Esophagus (tissue), 2 donors: ENCODE measurements at regions not wholly inside any gene's neighbourhood (a gene's known extent, or its start where the extent isn't known, plus 50 kb on each side); places are given as distances from the start of the nearest gene placed in this dataset.

ENCODE experiments used
- H3K27ac ChIP-seq, 2 donors: one replicate each; pipeline ENCODE4 v1.5.1; 2013; ENCODE audit warnings: low read depth in 2 of 2, mild to moderate bottlenecking in 2 of 2, inconsistent platforms in 1 of 2, low read length in 1 of 2, moderate library complexity in 1 of 2
- H3K27me3 ChIP-seq, 2 donors: one replicate each; pipeline ENCODE4 v1.6.1; 2013; ENCODE audit warnings: low read length in 2 of 2, control low read depth in 1 of 2, mild to moderate bottlenecking in 1 of 2; ENCODE audit not compliant: insufficient read depth in 2 of 2, control insufficient read depth in 1 of 2
- H3K36me3 ChIP-seq, 2 donors: one replicate each; pipeline ENCODE4 v1.6.1; 2013; ENCODE audit warnings: low read length in 1 of 2; ENCODE audit not compliant: control insufficient read depth in 2 of 2, insufficient read depth in 2 of 2
- H3K4me1 ChIP-seq, 2 donors: one replicate each; pipeline ENCODE4 v1.6.1; 2013; ENCODE audit warnings: low read length in 1 of 2; ENCODE audit not compliant: control insufficient read depth in 2 of 2, insufficient read depth in 2 of 2
- H3K4me3 ChIP-seq, 2 donors: one replicate each; pipeline ENCODE4 v1.5.1; 2013; ENCODE audit warnings: low read length in 2 of 2, mild to moderate bottlenecking in 2 of 2, low read depth in 1 of 2, moderate library complexity in 1 of 2
- H3K9me3 ChIP-seq, 2 donors: one replicate each; pipeline ENCODE4 v1.6.1; 2013; ENCODE audit warnings: mild to moderate bottlenecking in 2 of 2, low read depth in 1 of 2, low read length in 1 of 2, moderate library complexity in 1 of 2; ENCODE audit not compliant: control insufficient read depth in 2 of 2, insufficient read depth in 1 of 2
- WGBS, 2 donors: extraction: QIAGEN DNeasy Blood & Tissue Kit; methylation state at CpG; one replicate each; pipeline ENCODE4 v1.1.7; 2013; 5-methylcytosine and 5-hydroxymethylcytosine counted together
- donor health status: healthy with polysubstance abuse.
- donor health status: Bipolar disorder and iron deficiency.

GRCh38 chr11:134522782-134523570 is 110.9 kb upstream of the B3GAT1 start:
- H3K4me1 ChIP-seq, result no peaks in the 10 kb centered on the region
- H3K27me3 ChIP-seq, result no peaks in the 10 kb centered on the region
- H3K36me3 ChIP-seq, result no peaks in the 10 kb centered on the region
- no peak overlapping the region for H3K4me3 ChIP-seq
- H3K9me3 ChIP-seq, result peaks cover 0 to 9% of the 10 kb centered on the region in 2 donors
- H3K27ac ChIP-seq, result no peak overlapping the region
- 64 to 70% methylated on average over 25 to 28 of the region's 33 CpGs for WGBS, 2 donors

GRCh38 chr11:134521452-134522289 is 109.6 kb upstream of the B3GAT1 start:
- Histone ChIP-seq H3K4me3 (no peak overlapping the region), H3K36me3 (no peaks in the 10 kb centered on the region), H3K27ac (no peak overlapping the region), H3K27me3 (no peaks in the 10 kb centered on the region), H3K9me3 (peaks cover 0 to 7% of the 10 kb centered on the region in 2 donors), H3K4me1 (no peaks in the 10 kb centered on the region)
- WGBS, 2 donors, result 67% methylated on average over 18 of the region's 18 CpGs

GRCh38 chr11:134521001-134521400 is 109.0 kb upstream of the B3GAT1 start:
- Histone ChIP-seq H3K9me3 (peaks cover 0 to 7% of the 10 kb centered on the region in 2 donors), H3K36me3 (no peaks in the 10 kb centered on the region), H3K4me1 (no peaks in the 10 kb centered on the region), H3K27me3 (no peaks in the 10 kb centered on the region), H3K4me3 (no peak overlapping the region), H3K27ac (no peak overlapping the region)
- 88 to 93% methylated on average over 14 of the region's 14 CpGs for WGBS, 2 donors

GRCh38 chr11:134519788-134520187 is 107.7 kb upstream of the B3GAT1 start:
- Histone ChIP-seq H3K4me1 (no peaks in the 10 kb centered on the region), H3K36me3 (no peaks in the 10 kb centered on the region), H3K4me3 (no peak overlapping the region), H3K27me3 (no peaks in the 10 kb centered on the region), H3K27ac (no peak overlapping the region), H3K9me3 (peaks cover 0 to 7% of the 10 kb centered on the region in 2 donors)
- WGBS, 2 donors, result 41 to 47% methylated on average over 7 of the region's 7 CpGs

DNA sequence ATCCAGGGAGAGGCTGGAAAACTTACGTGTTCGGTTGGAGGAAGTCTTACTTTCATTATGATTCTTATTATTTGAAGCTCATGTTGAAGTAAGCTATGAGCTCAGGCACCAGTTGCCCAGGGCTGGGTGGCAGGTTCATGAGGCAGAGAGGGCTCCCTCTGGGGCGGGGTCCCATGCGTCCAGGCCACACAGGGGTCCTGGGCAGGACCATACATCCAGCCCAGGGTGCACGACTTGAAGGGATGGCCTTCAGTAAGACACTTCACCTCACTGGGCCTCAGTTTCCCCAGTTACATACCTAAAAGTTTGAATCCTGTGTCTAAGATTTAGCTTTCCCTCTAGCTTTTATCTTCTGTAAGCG is 107.3 kb upstream of the B3GAT1 start:
- Histone ChIP-seq H3K9me3 (peaks cover 0 to 7% of the 10 kb centered on the region in 2 donors), H3K27ac (no peak overlapping the region), H3K36me3 (no peaks in the 10 kb centered on the region), H3K27me3 (no peaks in the 10 kb centered on the region), H3K4me3 (no peak overlapping the region), H3K4me1 (no peaks in the 10 kb centered on the region)
- WGBS, 2 donors, result 77 to 80% methylated on average over 6 of the region's 6 CpGs

DNA sequence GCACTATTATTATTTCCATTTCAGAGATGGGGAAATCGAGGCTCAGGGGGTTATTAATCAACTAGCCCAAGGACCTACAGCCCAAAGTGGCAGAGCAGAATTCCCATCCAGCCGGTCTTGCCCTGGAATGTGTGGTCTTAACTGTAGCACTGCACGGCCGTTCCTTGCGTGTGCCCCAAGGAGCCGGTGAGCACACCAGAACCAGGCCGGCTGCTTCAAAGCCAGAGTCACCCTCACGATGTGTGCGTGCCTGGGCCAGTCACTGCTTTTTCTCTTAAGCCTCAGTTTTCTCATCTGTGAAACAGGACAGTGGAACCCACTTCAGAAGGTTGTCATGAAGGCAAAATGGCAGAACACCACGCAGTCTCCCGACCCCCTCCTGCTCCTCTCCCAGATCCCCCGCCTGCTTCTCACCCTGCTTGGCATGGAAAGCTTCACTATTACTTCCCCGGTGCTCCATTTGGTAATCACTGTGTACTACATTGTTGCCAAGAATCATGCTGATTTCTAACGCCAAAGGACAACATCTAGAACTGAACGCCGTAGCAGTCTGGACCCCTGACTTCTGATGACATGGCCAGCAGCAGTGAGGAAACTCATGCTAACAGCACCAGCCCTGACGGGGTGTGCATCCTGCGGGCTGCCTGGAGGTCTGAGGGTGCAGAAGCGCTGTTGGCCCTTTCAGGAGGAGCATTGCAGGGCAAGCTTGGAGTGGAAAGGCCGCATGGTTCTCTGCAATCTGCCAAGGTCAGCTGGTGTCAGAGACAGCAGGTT is 106.8 kb upstream of the B3GAT1 start:
- 81 to 88% methylated on average over 20 of the region's 20 CpGs for WGBS, 2 donors
- peaks cover 0 to 7% of the 10 kb centered on the region in 2 donors for H3K9me3 ChIP-seq
- H3K4me1 ChIP-seq, result no peaks in the 10 kb centered on the region
- H3K27me3 ChIP-seq, result no peaks in the 10 kb centered on the region
- no peaks in the 10 kb centered on the region for H3K36me3 ChIP-seq
- H3K27ac ChIP-seq, result no peak overlapping the region
- no peak overlapping the region for H3K4me3 ChIP-seq

- no peaks in the 10 kb centered on the region for H3K36me3 ChIP-seq
- WGBS, 2 donors, result 42 to 46% methylated on average over 14 of the region's 14 CpGs
- no peak overlapping the region for H3K4me3 ChIP-seq
- no peaks in the 10 kb centered on the region for H3K27me3 ChIP-seq
- no peaks in the 10 kb centered on the region for H3K4me1 ChIP-seq
- no peak overlapping the region for H3K27ac ChIP-seq
- H3K9me3 ChIP-seq, result peaks cover 0 to 7% of the 10 kb centered on the region in 2 donors
Observed at GRCh38 chr11:134517621-134518293, 105.7 kb upstream of the B3GAT1 start.

DNA sequence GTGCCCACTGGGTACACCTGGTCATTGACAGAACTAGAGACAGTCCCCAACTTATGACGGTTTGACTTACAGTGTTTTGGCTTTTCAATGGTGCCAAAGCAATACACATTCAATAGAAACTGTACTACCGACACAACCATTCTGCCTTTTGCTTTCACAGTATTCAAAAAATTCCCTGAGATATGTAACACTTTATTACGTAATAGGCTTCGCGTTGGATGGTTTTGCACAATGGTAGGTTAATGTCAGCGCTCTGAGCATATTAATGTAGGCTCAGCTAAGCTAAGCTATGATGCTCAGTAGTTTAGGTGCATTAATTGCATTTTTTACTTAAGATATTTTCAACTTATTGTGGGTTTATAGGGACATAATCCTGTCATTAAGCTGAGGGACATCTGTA is 105.1 kb upstream of the B3GAT1 start:
- Histone ChIP-seq H3K4me3 (no peak overlapping the region), H3K27ac (no peak overlapping the region), H3K4me1 (no peaks in the 10 kb centered on the region), H3K36me3 (no peaks in the 10 kb centered on the region), H3K9me3 (peaks cover 0 to 4% of the 10 kb centered on the region in 2 donors), H3K27me3 (no peaks in the 10 kb centered on the region)
- 81 to 82% methylated on average over 6 of the region's 6 CpGs for WGBS, 2 donors

- H3K9me3 ChIP-seq, result no peaks in the 10 kb centered on the region
- H3K36me3 ChIP-seq, result no peaks in the 10 kb centered on the region
- WGBS, 2 donors, result 69 to 70% methylated on average over 9 of the region's 9 CpGs
- H3K4me1 ChIP-seq, result no peaks in the 10 kb centered on the region
- no peak overlapping the region for H3K4me3 ChIP-seq
- H3K27ac ChIP-seq, result no peak overlapping the region
- H3K27me3 ChIP-seq, result no peaks in the 10 kb centered on the region
Observed at GRCh38 chr11:134516529-134516928, 104.5 kb upstream of the B3GAT1 start.
